GM12892 (cell line): ENCODE measurements at regions not wholly inside any gene's neighbourhood (a gene's known extent, or its start where the extent isn't known, plus 50 kb on each side); places are given as distances from the start of the nearest gene placed in this dataset.

ENCODE experiments used
- POLR2A ChIP-seq: IDR thresholded peaks from 2 replicates; pipeline ENCODE4 v1.6.1; 2011; ENCODE audit warnings: low read depth, low read length, control low read depth
- POLR2AphosphoS5 ChIP-seq: IDR thresholded peaks from 2 replicates; pipeline ENCODE4 v1.6.1; 2011; ENCODE audit warnings: low read depth, low read length, control low read depth
- TAF1 ChIP-seq: IDR thresholded peaks from 2 replicates; pipeline ENCODE4 v1.6.1; 2011; ENCODE audit warnings: low read depth, mild to moderate bottlenecking, control low read depth, low read length, borderline replicate concordance

- TF ChIP-seq POLR2A (no peak), POLR2AphosphoS5 (no peak), TAF1 (no peak)
These were observed 213.8 kb upstream of the ZNF804B start for GRCh38 chr7:88545663-88546062.
